Ovary (tissue), 3 donors: ENCODE measurements at regions not wholly inside any gene's neighbourhood (a gene's known extent, or its start where the extent isn't known, plus 50 kb on each side); places are given as distances from the start of the nearest gene placed in this dataset.

ENCODE experiments used
- EP300 ChIP-seq: sonication (generic); formaldehyde crosslinking; IDR thresholded peaks from one replicate; pipeline ENCODE4 v1.6.1; 2017; ENCODE audit warnings: antibody characterized with exemption
- POLR2A ChIP-seq: fragments of 450-650 bp; IDR thresholded peaks from one replicate; pipeline ENCODE4 v1.6.1; 2017; ENCODE audit warnings: antibody characterized with exemption, mild to moderate bottlenecking, moderate library complexity
- TF ChIP-seq, protein P1 (sequence below), 3 donors: fragments of 450-650 bp in 2 of 3; fragments of 200-600 bp in 1 of 3; IDR thresholded peaks; one replicate each; pipeline versions ENCODE4 v1.5.1 to v1.8.0; 2016 to 2022; ENCODE audit warnings: antibody characterized with exemption in 3 of 3, mild to moderate bottlenecking in 1 of 3
- donor health status: DM: no; HTN: no; CAD: no.

DNA sequence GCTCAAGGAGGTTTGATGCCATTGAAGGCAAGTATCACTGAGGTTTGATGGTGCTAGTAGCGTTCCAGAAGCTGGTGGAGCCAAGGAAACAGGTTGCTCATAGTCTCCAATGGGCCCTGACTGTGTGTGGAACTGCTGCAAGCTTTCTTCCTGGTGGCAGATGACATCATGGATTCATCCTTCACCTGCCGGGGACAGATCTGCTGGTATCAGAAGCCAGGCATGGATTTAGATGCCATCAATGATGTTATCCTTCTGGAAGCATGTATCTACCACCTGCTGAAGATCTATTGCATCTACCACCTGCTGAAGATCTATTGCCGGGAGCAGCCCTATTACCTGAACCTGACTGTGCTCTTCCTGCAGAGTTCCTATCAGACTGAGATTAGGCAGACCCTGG lies 734.4 kb downstream of the PLA2G4A start:
- TF ChIP-seq, protein P1, sequence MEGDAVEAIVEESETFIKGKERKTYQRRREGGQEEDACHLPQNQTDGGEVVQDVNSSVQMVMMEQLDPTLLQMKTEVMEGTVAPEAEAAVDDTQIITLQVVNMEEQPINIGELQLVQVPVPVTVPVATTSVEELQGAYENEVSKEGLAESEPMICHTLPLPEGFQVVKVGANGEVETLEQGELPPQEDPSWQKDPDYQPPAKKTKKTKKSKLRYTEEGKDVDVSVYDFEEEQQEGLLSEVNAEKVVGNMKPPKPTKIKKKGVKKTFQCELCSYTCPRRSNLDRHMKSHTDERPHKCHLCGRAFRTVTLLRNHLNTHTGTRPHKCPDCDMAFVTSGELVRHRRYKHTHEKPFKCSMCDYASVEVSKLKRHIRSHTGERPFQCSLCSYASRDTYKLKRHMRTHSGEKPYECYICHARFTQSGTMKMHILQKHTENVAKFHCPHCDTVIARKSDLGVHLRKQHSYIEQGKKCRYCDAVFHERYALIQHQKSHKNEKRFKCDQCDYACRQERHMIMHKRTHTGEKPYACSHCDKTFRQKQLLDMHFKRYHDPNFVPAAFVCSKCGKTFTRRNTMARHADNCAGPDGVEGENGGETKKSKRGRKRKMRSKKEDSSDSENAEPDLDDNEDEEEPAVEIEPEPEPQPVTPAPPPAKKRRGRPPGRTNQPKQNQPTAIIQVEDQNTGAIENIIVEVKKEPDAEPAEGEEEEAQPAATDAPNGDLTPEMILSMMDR (IDR thresholded peaks at IDR 0.05), result no peak
- TF ChIP-seq EP300 (no peak), POLR2A (no peak)
